HT1080 (cell line): ENCODE measurements at regions not wholly inside any gene's neighbourhood (a gene's known extent, or its start where the extent isn't known, plus 50 kb on each side); places are given as distances from the start of the nearest gene placed in this dataset.

Source experiments
- DNase-seq: peaks from one replicate; pipeline ENCODE4 v3.0.0-alpha.2; 2015; ENCODE audit warnings: low read depth

DNA sequence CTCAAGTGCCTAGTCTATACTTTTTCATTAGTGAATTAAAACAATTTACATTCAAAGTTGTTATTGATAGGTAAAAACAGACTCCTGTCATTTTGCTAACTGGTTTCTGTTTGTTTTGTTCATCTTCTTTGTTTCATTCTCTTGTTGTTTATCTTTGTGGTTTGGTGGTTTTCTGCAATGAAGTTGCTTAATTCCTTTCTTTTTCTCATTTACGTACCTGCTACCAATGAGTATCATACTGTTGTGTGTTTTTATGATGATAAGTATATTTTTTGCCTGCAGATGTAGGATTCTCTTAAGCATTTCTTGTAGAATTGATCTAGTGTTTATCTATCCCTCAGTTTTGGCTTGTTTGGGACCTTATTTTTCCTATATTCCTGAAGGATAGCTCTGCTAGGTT is 2230.0 kb downstream of the MAT2B start:
- DNase-seq = no peak

DNA sequence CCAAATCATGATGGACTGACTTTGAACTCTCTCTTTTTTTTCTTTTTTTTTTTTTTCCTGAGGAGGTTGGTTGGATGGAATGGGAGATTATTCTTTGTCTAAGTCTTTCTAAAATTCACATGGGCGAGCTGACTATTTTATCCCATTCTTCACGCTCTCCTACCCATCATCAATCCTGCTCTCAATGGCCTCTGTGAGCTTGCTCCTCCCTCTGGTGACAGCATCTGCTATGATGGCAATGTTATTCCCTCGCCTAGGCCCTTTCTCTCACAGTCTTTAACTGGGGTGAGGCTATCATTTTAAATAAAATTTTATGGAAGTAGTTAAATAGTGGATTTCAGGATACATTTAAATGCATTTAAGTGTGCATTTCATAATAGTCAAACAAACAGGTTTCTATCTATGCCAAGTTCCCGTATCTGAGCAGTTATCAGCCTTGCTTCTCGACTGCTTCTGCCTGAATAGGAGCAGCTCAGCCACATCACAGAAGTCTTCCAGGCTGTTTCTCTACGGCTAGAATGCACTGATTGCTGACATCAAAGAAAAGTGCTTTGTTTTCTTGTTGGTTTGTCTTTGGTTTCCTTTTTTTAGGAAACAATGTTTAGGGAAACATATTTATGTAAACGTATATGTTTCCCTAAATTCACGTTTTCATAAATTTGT is 2233.8 kb downstream of the MAT2B start:
- DNase-seq = no peak

DNA sequence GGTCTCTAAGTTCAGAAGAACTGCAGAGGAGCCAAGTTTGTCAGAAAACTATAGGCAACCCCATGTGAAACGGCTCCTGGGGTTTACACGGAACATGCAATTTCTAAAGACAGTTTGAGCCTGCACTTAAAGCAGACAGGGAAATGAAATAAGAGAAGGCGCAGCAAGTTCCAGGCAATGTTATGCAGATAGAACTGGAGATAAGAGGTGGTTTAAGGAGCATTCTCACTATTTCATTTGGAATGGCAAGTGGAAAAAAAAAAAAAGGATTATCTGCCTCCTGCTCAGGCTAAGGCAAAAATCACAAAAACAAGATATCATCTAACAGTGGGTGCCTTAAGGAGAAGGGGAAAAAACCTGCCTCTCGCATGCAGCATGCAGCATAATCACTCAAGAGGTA is 2252.4 kb downstream of the MAT2B start:
- no peak for DNase-seq

- DNase-seq = no peak
These were observed 2269.7 kb downstream of the MAT2B start for GRCh38 chr5:165775111-165775510.

DNA sequence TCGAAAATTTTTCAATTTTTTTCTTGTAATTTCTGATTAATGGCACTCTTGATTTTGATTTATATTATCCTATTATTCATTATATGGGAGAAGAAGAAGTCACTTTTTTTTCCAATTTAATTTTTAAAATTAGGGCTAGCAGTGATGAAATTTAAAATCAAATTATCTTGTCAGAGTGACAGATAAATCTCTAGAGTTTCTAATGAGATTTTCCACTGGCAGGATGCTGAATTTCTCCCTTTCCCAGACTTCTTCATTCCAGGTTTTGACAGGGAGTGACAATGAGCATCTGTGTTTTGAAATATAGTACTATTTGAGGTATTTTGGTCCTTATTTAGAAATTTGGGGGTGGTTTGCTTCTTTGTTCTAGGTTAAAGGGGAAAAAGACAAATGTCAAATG is 2274.1 kb downstream of the MAT2B start:
- no peak for DNase-seq

DNA sequence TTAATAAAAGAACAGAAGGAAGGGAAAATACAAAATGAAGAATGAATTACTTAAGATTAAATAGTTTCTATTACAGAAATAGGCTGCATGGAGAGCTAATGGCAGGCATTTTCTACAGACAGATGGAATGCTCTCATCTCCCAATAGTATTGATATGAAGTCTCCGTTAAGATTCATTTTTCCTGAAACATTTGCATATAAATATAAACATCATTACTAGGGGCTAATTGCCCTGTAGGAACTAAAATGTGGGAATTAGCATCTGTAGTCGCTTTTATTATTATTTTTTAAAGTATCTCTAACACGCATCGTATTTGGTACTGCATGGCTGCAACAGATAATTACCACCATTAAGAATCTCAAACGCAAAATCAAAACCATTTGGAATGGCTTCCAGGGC is 2275.5 kb downstream of the MAT2B start:
- DNase-seq = no peak

DNA sequence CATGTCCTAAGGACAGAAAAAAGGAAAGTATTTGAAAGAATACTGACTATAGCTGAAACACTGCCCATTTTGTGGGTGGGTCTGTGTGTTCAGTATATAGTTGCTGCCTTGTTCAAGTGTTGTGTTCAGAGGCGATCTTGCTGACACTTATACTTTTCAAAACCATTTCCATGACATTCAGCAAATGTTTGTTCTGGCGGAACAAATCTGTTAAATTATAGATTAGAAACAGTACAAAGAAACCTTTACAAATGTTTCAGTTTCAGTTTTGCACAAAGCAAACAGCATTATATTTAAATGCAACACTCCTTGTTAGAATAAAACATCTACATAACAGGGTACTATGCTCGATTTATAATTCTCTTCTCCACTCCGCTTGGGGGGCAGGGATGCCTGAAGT is 2276.3 kb downstream of the MAT2B start:
- DNase-seq = no peak

DNA sequence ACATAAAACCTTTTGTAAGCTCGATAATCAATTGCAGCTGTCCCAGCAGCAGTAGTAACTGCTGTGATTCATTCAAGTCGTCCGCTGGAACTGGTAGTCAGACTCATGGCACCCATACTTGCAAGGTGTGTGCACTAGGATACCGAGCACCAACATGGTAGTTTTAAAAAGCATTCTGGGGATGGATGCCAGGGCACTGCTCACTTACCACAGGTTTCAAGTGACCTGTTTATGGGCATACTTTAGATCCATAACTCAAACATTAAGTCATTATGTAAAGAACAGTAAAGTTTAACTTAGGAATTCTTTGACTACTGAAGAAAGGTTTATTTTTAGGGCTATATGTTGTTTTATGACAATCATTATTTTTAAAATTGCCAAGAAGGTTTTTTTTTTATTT is 2277.6 kb downstream of the MAT2B start:
- no peak for DNase-seq

DNA sequence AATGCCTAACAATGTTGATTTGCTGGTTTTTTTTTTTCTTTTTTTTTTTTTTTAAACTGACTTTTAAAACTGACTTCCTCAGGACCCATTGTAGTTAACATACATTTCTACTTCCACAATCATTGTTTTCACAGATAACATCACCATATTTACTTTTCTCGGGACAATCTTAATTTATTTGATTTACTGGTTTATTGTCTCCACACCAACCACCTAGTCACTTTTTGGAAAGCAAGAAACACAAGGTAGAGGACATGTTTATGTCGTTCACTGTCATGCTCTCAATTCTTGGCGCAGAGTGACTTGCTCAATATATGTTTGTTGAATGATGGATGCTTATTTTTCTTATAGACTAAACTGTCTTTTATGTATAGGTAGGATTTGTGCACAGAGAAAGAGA is 2280.7 kb downstream of the MAT2B start:
- DNase-seq = no peak

DNA sequence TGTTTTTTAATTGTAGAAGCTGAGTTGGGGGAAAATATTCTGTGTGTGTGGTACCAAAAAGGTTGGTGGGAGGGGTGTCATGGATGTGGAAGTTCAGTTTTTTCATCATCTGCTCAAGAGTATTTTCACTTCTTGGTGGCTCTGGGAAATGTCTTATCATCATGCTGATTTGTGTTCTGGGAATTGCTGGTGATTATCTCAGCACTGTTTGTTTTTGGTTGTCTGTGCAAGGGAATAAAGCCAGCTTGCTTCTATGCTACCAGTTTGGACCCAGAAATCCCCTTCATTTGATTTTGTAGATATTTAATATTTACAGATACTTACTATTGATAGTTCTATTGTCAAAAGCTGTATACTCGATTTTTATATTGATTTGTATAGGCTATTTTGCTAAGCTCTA is 2289.7 kb downstream of the MAT2B start:
- DNase-seq = no peak

- DNase-seq = peak; percentile 42
These were observed 2300.3 kb downstream of the MAT2B start for GRCh38 chr5:165805756-165806155.

DNA sequence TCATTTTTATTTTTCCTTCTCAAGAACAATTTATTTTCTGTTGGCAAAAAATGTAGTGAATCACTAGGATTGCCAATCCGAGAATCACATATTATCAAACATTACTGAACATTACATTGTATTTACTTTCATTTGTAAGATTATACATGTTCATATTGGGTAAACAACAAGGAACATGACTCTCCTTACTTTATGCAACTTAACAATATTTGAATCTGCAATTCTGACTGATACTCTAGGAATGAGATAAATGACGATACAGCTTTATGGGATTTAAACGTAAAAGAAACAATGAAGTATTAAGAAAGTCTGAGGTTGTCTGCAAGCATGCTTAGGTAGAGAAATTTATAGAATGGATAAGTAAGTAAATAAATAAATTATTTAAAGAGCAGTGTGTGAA is 2302.9 kb downstream of the MAT2B start:
- DNase-seq = no peak

DNA sequence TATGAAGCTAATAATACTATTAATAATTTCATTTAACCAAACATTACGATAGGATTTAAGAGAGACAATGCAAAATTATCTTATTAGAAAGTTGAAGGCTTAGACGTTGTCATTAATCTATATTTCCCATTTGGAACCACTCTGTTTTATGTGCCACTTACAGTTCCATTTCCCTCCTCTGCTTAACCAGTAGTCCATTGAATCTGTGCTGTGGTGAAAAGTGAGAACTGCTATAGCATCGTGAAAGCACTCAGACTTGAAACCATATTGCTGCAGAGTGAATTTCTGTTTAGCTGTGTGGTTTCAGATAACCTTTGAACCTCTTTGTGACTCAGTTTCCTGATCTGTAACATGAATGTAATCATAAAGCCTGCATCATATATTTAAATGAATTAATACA is 2304.5 kb downstream of the MAT2B start:
- no peak for DNase-seq

- DNase-seq = no peak
These were observed 2324.1 kb downstream of the MAT2B start for GRCh38 chr5:165829504-165829903.

- DNase-seq = no peak
These were observed 2329.5 kb downstream of the MAT2B start for GRCh38 chr5:165834891-165835290.

DNA sequence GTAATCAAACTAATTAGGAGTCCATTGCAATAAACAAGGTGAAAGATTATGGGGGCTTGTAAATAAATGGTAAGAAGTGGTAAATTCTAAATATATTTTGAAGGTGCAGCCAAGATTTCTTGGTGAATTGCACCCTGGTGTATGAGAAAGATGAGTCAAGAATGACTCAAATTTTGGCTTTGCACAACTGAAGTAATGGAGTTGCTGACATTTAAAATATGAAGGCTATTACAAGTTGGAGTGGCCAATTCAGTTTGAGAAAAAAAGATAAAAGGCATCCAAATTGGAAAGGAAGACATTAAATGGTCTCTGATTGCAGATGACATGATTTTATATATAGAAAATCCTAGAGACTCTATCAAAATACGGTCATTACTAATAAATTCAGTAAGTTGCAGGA is 2330.6 kb downstream of the MAT2B start:
- DNase-seq = peak; percentile 1

DNA sequence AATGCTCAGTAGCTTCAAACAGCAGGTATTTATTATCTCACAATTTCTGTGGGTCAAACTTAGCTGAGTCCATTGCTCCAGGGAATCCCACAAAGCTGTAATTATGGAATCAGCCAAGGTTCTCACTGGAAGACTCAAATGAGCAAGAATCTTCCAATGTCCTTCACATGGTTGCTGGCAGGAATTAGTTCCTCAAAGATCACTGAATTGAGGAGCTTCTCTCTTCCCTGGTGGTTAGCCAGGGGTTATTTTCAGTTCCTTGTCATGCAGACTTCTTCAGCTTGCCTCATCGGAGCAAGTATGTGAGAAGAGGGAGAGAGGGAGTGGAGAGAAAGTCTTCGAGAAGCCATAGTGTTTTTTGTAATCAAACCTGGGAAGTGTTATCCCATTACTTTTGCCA is 2331.9 kb downstream of the MAT2B start:
- DNase-seq = no peak

- DNase-seq = no peak
These were observed 2339.2 kb downstream of the MAT2B start for GRCh38 chr5:165844571-165844970.

- no peak for DNase-seq
These were observed 2352.7 kb downstream of the MAT2B start for GRCh38 chr5:165858118-165858517.

- no peak for DNase-seq
These were observed 2353.8 kb downstream of the MAT2B start for GRCh38 chr5:165859251-165859650.

GRCh38 chr5:165863239-165863638 is 2357.8 kb downstream of the MAT2B start:
- DNase-seq = no peak

GRCh38 chr5:165871291-165871690 is 2365.9 kb downstream of the MAT2B start:
- no peak for DNase-seq

- no peak for DNase-seq
These were observed 2369.4 kb downstream of the MAT2B start for GRCh38 chr5:165874851-165875250.

DNA sequence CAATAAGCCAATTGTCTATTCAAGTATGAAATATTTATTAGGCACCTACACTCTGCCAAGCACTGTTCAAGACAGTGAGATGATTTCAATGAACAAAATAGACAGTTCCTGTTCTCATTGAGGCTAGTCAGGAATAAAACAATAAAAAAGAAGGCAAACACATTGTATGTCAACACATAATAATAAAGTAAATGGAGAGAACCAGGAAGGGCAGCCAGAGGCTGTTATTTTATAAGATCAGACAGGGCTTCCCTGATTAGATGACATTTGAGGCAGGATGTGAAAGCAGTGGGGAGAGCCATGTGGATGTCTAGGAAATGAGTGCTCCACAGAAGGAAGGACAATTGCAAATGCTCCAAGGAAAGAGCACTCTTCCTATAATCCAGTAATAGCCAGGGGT is 2371.1 kb downstream of the MAT2B start:
- DNase-seq = no peak
